ENCODE measurements at regions not wholly inside any gene's neighbourhood (a gene's known extent, or its start where the extent isn't known, plus 50 kb on each side); places are given as distances from the start of the nearest gene placed in this dataset.

DNA sequence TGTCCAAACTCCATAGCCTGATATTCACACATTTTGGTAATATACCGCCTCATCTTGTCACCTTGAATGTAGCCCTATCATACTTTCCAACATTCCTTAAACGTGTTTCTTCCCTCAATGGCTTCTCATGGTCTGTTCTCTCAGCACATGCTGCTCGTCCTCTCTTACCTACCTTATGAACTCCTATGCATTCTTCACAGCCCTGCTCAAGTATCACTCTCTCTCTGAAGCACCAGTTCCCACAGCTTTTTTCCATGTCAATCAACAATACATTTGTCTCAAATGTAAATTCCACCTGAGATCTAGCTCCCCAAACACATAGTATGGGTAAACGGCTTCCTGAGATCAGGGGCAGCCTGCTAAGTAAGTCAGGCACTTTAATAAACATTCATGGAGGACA lies 85.2 kb upstream of the ZMIZ1 start:
- DNase-seq (ENCODE audit: unreplicated experiment), result no peak
- no TSS peak for BruUV-seq (replicated peaks)
- Mint-ChIP-seq H3K9me3 (ENCODE audit: unreplicated experiment) (no peaks in the 10 kb centered on the region), H3K4me1 (ENCODE audit: insufficient read depth, unreplicated experiment) (peaks cover 11% of the 10 kb centered on the region), H3K27ac (ENCODE audit: low read depth, unreplicated experiment) (no peak overlapping the region), H3K27me3 (ENCODE audit: insufficient read depth, unreplicated experiment) (no peaks in the 10 kb centered on the region), H3K4me3 (ENCODE audit: unreplicated experiment) (no peak overlapping the region), H3K36me3 (ENCODE audit: insufficient read depth, unreplicated experiment) (no peaks in the 10 kb centered on the region)
- TF ChIP-seq, protein P1, sequence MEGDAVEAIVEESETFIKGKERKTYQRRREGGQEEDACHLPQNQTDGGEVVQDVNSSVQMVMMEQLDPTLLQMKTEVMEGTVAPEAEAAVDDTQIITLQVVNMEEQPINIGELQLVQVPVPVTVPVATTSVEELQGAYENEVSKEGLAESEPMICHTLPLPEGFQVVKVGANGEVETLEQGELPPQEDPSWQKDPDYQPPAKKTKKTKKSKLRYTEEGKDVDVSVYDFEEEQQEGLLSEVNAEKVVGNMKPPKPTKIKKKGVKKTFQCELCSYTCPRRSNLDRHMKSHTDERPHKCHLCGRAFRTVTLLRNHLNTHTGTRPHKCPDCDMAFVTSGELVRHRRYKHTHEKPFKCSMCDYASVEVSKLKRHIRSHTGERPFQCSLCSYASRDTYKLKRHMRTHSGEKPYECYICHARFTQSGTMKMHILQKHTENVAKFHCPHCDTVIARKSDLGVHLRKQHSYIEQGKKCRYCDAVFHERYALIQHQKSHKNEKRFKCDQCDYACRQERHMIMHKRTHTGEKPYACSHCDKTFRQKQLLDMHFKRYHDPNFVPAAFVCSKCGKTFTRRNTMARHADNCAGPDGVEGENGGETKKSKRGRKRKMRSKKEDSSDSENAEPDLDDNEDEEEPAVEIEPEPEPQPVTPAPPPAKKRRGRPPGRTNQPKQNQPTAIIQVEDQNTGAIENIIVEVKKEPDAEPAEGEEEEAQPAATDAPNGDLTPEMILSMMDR (IDR thresholded peaks at IDR 0.05; ENCODE audit: unreplicated experiment), result no peak
- ChIA-PET CTCF (interaction anchor here (2.6 kb wide), 1 partner anchor 9 kb away, joined by 14 read pairs; no protein-coding TSS in a partner anchor), POLR2A (interaction anchor here (0.7 to 1.3 kb wide), 2 partner anchors 10 to 87 kb away, joined by 3 to 6 read pairs; no protein-coding TSS in a partner anchor)
- intact Hi-C loops (cut with micrococcal nuclease), result no loop called here

DNA sequence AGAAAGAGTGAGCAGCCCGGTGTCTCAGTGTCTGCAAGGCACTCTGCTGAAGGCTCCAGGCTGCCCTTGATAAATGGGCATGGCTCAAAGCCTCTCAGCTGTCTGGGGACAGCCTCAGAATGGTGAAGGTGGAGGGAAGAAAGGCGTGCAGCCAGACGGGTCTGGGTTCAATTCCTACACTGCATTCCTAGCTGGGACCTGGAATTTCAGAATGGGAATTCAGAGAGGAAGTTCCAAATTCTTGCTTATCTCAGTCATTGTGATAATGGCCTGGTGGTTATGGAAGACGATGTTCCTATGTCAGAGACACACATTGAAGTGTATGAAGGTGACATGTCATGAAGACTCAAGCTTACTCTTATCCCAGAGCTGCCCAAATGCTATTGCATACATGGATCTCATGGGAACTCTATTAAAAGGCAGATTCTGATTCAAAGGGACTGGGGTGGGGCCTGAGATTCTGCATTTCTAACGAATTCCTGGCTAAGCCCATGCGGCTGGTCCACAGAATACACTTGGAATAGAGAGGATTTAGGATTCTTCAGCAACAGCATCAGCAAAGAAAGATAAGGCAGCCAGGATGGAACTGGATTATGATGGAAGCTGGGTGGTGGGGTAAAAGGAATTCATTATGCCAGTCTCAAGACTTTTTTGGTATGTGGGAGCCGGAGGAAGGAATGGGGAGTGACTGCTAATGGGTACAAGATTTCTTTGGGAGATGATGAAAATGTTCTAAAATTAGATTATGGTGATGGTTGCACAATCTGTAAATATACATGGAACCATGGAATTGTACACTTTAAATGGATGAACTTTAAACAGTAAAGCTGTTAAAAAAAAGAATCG lies 82.6 kb upstream of the ZMIZ1 start:
- no TSS peak for BruUV-seq (replicated peaks)
- TF ChIP-seq, protein P1 (IDR thresholded peaks at IDR 0.05; ENCODE audit: unreplicated experiment), result no peak
- intact Hi-C loops (cut with micrococcal nuclease), result no loop called here
- Mint-ChIP-seq H3K9me3 (ENCODE audit: unreplicated experiment) (no peaks in the 10 kb centered on the region), H3K4me3 (ENCODE audit: unreplicated experiment) (no peak overlapping the region), H3K36me3 (ENCODE audit: insufficient read depth, unreplicated experiment) (no peaks in the 10 kb centered on the region), H3K27ac (ENCODE audit: low read depth, unreplicated experiment) (no peak overlapping the region), H3K4me1 (ENCODE audit: insufficient read depth, unreplicated experiment) (peaks cover 16% of the 10 kb centered on the region), H3K27me3 (ENCODE audit: insufficient read depth, unreplicated experiment) (no peaks in the 10 kb centered on the region)
- peak; percentile 45 for DNase-seq (ENCODE audit: unreplicated experiment)
- POLR2A ChIA-PET, result interaction anchor here (2.3 kb wide), 1 partner anchor 12 kb away, joined by 7 read pairs; no protein-coding TSS in a partner anchor
- CTCF ChIA-PET, result interaction anchor here (0.6 to 0.9 kb wide), 3 partner anchors 33 to 88 kb away, joined by 3 read pairs; no protein-coding TSS in a partner anchor

DNA sequence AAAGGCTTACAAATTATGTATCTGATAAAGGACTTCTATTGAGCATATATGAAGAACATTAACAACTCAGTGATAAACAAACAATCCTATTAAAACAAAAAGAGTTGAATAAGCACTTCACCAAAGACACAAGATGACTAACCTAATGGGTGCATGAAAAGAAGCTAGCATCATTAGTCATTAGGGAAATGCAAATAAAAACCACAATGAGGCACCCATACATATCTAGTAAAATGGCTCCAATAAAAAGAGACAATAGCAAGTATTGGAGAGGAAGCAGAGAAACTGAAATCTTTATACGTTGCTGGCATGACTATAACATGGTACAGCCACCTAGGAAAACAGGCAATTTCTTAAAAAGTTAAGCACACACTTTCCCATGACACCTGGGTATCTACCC lies 77.6 kb upstream of the ZMIZ1 start:
- H3K4me1 Mint-ChIP-seq (ENCODE audit: insufficient read depth, unreplicated experiment), result peaks cover 12% of the 10 kb centered on the region
- BruUV-seq (replicated peaks), result no TSS peak
- no peak overlapping the region for H3K27ac Mint-ChIP-seq (ENCODE audit: low read depth, unreplicated experiment)
- POLR2A ChIA-PET, result interaction anchor here (0.6 to 0.8 kb wide), 2 partner anchors 28 to 116 kb away, joined by 3 read pairs; no protein-coding TSS in a partner anchor
- CTCF ChIA-PET, result no interaction called here
- no peak overlapping the region for H3K4me3 Mint-ChIP-seq (ENCODE audit: unreplicated experiment)
- peak; percentile 35 for DNase-seq (ENCODE audit: unreplicated experiment)
- TF ChIP-seq, protein P1 (IDR thresholded peaks at IDR 0.05; ENCODE audit: unreplicated experiment), result no peak
- H3K27me3 Mint-ChIP-seq (ENCODE audit: insufficient read depth, unreplicated experiment), result no peaks in the 10 kb centered on the region
- no peaks in the 10 kb centered on the region for H3K36me3 Mint-ChIP-seq (ENCODE audit: insufficient read depth, unreplicated experiment)
- no peaks in the 10 kb centered on the region for H3K9me3 Mint-ChIP-seq (ENCODE audit: unreplicated experiment)
- intact Hi-C loops (cut with micrococcal nuclease), result no loop called here

DNA sequence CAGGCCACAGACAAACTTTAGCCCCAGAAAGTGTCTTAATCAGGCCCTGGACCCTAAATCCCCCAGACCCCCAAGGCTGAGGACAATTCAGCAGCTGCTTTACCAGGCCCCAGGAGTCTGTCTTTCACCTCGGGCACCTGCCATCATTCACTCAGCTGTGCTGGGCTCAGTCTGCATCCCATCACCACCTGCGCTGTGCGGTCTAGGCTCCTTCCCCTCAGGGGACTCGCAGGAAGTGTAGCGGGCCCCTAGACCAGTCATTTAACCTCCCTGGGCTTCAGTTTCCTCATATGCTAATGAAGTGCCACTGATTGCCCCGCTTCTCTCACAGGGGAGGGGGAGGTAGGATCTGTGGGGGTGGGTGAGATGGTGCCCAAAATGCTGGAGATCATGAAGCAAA lies 76.4 kb upstream of the ZMIZ1 start:
- ChIA-PET CTCF (no interaction called here), POLR2A (interaction anchor here (1.1 kb wide), 1 partner anchor 14 kb away, joined by 5 read pairs; no protein-coding TSS in a partner anchor)
- Mint-ChIP-seq H3K4me1 (ENCODE audit: insufficient read depth, unreplicated experiment) (peaks cover 5% of the 10 kb centered on the region), H3K36me3 (ENCODE audit: insufficient read depth, unreplicated experiment) (no peaks in the 10 kb centered on the region), H3K9me3 (ENCODE audit: unreplicated experiment) (no peaks in the 10 kb centered on the region), H3K27me3 (ENCODE audit: insufficient read depth, unreplicated experiment) (no peaks in the 10 kb centered on the region), H3K27ac (ENCODE audit: low read depth, unreplicated experiment) (no peak overlapping the region), H3K4me3 (ENCODE audit: unreplicated experiment) (no peak overlapping the region)
- DNase-seq (ENCODE audit: unreplicated experiment), result no peak
- intact Hi-C loops (cut with micrococcal nuclease), result no loop called here
- no TSS peak for BruUV-seq (replicated peaks)
- TF ChIP-seq, protein P1 (IDR thresholded peaks at IDR 0.05; ENCODE audit: unreplicated experiment), result no peak

Data from MCF 10A (cell line).